HG02943 (cell line): ENCODE measurements at regions not wholly inside any gene's neighbourhood (a gene's known extent, or its start where the extent isn't known, plus 50 kb on each side); places are given as distances from the start of the nearest gene placed in this dataset.
A peak's percentile ranks its signal among the peaks of the same experiment; 100 is the strongest.

Experiments used
- ATAC-seq: cut with Tn5 transposase; IDR thresholded peaks from one replicate; pipeline ENCODE4 v1.9.1; 2021; ENCODE audit warnings: mild to moderate bottlenecking, low read depth, moderate library complexity; ENCODE audit not compliant: unreplicated experiment

GRCh38 chr3:22103423-22103822 lies 352.4 kb upstream of the ZNF385D start:
- ATAC-seq = no peak

DNA sequence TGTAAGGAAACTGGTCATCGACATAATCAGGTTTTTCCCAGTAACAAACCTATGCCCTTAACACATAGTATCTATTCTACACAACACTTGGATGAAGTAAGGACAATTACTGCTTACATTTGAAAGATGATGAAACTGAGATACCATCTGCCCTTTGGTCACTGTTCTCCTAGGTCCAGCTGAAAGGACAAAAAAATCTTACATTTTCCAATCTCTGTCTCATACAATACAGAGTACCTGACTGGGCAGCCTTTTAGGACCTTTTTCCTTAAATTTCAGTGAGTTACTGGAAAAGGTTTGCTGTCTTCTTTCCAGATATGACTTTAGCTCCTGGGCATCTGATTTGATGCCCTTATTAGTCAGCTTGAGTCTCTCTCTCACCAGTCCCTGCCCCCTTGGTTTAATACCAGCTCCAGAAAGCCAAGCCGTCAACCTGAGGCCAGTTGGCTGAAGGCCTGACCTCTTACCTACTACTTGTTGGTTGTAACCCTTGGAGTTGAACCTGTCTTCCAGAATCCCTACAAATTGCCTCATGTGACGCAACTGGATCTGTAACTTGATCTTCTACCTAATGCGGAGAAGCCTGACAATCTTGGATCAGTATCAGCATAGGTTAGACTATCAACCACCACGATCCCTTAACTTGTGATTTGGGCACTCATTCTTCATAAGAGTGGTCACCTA lies 355.3 kb upstream of the ZNF385D start:
- no peak for ATAC-seq

- no peak for ATAC-seq
Measured at GRCh38 chr3:22111226-22111625, 360.2 kb upstream of the ZNF385D start.

DNA sequence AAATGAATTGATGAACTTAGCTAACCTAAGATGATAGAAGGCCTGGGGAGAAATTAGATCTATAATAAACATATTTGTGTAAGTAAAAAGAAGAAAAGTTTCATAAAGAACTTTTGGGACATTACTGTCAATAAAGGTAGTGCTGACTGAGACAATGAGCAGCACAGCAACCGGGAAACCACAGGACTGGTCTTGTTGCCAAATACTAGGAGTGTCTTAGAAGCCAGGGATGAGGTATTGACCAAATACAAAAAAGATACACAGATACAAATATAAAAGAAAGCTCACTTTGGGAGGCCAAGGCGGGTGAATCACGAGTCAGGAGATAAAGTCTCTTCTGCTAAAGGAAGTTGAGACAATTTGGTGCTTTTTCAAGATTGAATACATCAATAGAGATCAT lies 362.4 kb upstream of the ZNF385D start:
- no peak for ATAC-seq

- ATAC-seq = no peak
Measured at GRCh38 chr3:22115581-22115980, 364.6 kb upstream of the ZNF385D start.

DNA sequence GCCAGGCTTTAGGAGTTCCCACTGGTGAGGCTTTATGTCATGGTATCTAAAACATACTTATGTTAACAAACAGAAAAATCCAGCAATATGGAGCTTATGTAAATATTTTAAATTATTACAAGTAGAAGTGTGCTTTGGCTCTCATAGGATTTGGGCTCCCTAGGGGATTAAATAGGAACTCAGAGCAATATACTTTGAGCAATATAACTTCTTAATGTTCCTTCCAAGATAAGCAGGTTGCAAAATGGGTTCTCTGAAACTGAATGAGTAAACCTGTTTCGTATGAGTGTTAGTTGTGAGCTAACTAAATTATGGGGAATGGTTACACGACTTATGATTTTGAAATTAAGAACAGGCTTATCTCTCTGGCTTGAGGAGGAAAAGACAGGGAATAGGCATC lies 366.1 kb upstream of the ZNF385D start:
- ATAC-seq = no peak

DNA sequence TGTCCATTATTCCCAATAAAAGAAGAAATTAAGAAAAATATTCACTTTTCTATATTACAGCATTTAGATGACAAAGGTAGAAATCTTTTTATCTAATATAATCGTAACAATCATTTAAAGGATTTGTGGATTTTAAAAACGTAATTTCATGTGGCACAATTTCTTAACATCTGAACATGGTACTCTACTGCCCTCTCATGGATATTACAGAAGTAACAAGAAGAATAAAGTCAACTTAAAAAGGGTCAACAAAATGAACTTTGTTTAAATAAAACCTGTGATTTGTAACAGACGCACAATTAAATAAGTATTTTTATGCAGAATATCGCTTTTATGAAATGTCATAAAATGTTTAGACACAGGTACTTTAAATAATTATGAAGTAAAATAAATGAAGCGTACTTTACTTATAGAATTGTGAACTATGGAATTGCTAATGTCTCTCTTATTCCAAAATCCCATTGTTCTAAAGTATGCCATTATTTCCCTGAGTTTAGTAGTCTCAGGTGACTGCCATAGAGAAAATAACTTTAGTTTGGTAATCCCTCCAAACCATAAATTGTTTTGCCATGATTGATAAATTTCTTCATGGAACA lies 366.8 kb upstream of the ZNF385D start:
- no peak for ATAC-seq

GRCh38 chr3:22118542-22118941 lies 367.5 kb upstream of the ZNF385D start:
- no peak for ATAC-seq

DNA sequence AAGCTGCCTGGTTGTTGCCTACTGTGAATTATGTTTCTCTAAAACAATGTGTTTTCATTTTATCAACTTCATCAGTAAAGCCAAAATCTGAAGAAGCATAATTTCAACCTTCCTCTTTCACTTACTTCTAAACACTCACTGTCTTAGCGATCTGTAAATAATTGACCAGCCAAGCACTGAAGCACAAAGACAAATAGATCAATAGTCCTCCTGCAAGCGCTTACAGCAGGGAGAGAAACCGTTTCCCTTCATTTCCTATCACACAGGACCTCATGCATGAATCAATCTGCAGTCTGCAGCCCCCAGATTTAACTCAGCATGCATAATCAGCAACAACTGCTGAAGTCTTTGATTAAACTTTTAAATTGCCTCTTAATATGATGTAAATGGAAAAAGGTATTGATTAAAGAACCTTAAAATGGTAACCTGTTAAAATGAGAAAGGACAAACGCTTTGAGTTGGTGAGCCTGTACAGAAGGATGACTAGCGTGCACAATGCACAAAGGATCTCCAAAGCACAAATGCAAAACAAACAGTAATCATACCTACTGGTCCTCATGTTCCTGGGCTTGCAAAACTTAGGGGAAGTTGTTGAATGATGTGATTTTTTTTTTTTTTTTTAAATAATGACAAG lies 370.2 kb upstream of the ZNF385D start:
- peak; percentile 84 for ATAC-seq

DNA sequence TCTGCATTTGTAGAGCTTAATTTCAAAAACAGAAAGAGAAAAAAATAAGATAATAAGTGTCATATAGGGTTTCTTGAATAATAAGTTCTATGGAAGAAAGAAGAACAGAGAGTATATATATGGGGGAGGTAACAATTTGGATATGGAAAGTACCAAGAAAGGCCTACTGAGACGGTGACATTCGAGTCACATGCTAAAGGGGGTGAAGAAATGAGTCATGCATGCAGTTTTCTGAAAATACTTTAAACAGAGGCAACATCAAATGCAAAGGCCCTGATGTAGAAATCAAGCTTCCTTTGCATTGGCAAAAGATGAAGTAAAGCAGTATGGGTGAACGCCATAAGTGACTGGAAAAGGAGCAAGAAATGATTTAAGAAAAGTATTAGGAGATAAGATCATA lies 371.6 kb upstream of the ZNF385D start:
- ATAC-seq = peak; percentile 44

GRCh38 chr3:22129101-22129500 lies 378.1 kb upstream of the ZNF385D start:
- ATAC-seq = no peak

DNA sequence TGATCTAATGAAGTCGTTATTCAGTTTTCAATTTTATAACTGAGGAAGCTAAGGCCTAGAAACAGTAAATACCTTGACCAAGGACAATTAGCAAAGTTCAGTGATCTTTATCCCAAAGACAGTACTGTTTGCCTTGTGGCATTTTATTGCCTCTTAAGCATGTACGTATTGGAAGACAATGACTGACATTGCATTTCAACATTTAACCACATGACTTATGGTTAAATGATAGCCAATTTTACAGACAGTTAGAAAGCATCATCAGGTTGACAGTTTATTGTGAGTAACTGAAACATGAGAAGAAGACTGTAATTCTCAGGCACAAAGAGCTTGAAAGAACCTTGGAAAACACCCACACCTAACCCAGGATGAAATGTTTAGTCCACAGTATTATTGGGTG lies 390.8 kb upstream of the ZNF385D start:
- ATAC-seq = no peak

GRCh38 chr3:22147161-22147560 lies 396.2 kb upstream of the ZNF385D start:
- ATAC-seq = no peak

- no peak for ATAC-seq
Measured at GRCh38 chr3:22156868-22157267, 405.9 kb upstream of the ZNF385D start.

DNA sequence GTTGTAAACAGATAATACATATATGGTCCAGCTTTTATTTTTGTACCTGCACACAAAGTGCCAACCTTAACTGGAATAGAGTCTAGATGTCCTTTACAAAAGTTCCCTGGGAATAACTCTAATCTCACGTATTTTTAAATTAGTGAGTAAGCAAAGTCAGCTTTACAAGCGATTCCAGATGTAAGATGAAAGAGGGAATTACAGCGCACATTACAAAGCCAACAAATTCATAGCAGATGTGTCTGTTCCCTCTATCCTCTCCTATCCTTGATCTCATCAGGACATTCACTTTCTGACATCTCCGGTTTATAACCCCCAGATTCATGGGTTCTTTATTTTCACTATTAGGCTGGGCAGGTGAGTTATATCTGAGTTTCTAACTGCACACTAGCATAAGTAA lies 406.8 kb upstream of the ZNF385D start:
- ATAC-seq = no peak

- no peak for ATAC-seq
Measured at GRCh38 chr3:22159004-22159695, 408.1 kb upstream of the ZNF385D start.

DNA sequence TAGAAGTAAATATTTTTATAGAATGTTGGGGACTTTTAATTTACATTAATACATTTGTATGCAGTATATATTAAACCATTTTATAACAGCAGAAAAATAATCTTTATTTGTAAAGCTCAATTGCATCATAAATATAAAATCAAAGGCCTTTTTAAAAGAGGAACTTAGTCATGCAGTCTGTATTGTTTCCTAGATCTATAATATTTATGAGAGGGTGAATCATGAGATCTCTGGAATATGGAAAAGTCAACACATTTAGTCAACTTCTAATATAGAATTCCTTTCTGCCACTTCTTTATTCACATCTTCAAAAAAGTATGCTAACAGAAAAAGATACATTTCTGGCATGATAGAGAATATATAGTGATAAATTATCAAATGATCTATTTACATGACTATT lies 410.3 kb upstream of the ZNF385D start:
- ATAC-seq = no peak

- no peak for ATAC-seq
Measured at GRCh38 chr3:22170370-22170769, 419.4 kb upstream of the ZNF385D start.

DNA sequence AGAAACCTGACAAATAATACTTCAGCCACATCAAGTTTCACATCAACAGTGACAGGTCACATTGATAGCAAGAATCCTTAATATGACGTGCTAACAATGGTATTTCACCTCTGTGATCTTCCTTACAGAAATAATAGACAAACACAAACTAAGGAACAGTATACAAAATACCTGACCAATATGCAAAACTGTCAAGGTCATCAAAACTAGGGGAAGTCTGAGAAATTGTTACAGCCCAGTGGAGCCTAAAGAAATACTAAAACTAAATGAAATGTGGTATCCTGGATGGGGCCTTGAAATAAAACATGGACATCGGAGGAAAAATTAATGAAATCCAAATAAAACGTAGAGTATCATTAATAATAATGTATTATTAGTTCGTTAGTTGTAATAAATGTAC lies 422.0 kb upstream of the ZNF385D start:
- ATAC-seq = no peak

- ATAC-seq = no peak
Measured at GRCh38 chr3:22175947-22176346, 424.9 kb upstream of the ZNF385D start.

DNA sequence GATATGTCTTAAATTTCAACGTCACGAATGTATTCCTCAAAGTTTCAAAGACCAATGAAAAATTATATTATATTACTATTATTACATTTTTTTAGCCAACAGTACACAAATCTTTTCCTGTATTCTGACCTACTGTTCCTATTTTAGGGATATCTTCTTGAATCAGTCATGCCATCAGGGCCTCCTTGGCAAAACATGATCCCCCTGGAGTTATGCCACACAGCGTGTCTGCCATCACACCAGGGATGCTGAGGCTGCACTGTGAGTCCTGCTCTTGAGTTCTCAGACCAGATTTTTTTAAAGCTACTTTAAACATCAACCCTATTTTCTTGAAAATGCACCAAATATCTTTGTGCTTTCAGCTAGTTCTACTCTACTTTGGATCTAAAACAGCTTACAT lies 425.9 kb upstream of the ZNF385D start:
- no peak for ATAC-seq

DNA sequence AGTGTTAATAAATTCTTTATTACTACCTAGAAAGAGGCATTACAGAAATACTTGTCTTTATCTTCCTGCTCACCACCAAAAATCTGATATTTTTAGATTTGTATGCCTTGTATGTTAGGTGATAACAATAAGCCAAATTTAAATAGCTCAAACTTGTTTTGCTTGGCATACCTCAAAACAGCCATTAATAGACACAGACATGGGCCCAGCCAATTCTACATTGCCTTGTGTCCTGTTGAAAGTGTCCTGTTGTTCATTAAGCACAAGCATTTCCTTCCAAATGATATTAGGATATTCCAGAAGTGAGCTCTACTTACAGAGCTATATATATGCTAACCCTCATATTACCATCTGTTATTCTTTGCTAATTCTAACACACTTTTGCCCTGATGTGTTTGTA lies 438.6 kb upstream of the ZNF385D start:
- no peak for ATAC-seq
